ENCODE measurements at regions not wholly inside any gene's neighbourhood (a gene's known extent, or its start where the extent isn't known, plus 50 kb on each side); places are given as distances from the start of the nearest gene placed in this dataset.

DNA sequence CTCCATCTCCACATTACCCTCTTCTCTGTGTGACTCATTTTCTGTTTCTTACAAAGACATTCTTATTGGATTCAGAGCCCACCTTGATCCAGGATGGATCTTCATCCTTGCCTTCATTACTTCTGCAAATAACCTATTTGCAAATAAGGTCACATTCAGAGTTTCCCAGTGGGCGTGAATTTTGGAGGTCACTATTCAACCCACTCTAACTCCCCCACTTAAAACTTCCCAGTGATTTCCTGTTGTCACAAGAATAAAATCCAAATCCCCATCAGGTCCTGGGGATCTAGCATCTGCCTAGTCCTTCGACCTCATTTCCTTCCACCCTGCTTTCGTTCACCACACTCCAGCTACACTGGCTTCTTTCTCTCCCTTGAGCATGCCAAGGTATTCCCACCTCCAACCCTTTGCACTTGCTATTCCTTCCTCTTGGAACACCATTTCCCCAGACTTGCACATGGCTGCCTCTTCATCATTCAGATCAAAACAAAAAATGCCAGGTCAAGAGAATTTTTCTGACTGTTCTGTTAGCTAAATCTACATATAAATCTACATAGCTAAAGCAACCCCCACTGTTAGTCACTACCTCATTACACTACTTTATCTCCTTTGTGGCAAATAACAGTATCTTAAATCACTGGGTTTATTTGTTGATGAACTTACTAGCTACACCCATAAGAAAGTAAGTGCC, 187.2 kb downstream of the TOMM20 start:
- TF ChIP-seq EZH2 (IDR thresholded peaks at IDR 0.05; ENCODE audit: borderline replicate concordance, low read length), result no peak
- TF ChIP-seq, protein P1, sequence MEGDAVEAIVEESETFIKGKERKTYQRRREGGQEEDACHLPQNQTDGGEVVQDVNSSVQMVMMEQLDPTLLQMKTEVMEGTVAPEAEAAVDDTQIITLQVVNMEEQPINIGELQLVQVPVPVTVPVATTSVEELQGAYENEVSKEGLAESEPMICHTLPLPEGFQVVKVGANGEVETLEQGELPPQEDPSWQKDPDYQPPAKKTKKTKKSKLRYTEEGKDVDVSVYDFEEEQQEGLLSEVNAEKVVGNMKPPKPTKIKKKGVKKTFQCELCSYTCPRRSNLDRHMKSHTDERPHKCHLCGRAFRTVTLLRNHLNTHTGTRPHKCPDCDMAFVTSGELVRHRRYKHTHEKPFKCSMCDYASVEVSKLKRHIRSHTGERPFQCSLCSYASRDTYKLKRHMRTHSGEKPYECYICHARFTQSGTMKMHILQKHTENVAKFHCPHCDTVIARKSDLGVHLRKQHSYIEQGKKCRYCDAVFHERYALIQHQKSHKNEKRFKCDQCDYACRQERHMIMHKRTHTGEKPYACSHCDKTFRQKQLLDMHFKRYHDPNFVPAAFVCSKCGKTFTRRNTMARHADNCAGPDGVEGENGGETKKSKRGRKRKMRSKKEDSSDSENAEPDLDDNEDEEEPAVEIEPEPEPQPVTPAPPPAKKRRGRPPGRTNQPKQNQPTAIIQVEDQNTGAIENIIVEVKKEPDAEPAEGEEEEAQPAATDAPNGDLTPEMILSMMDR (IDR thresholded peaks at IDR 0.05; ENCODE audit: low read length), result no peak
